ENCODE measurements at regions not wholly inside any gene's neighbourhood (a gene's known extent, or its start where the extent isn't known, plus 50 kb on each side); places are given as distances from the start of the nearest gene placed in this dataset.
"Not testable (repeated sequence)": the region's sequence is repeated elsewhere in the genome, so short reads cannot be mapped to it uniquely, and the experiment has no call there.

GRCh38 chr3:124144035-124144814 is 152.3 kb upstream of the ROPN1 start:
- no peaks in the 10 kb centered on the region for H3K36me3 ChIP-seq (ENCODE audit: control insufficient read depth, insufficient read depth, low read length)
- no peaks in the 10 kb centered on the region for H3K4me1 ChIP-seq (ENCODE audit: control insufficient read depth, insufficient read depth, low read length)
- H3K9ac ChIP-seq (ENCODE audit: low read length) = no peak overlapping the region
- no peak overlapping the region for H3K4me3 ChIP-seq (ENCODE audit: low read length)
- no peaks in the 10 kb centered on the region for H3K9me3 ChIP-seq (ENCODE audit: control insufficient read depth, low read length)
- no peaks in the 10 kb centered on the region for H3K27me3 ChIP-seq (ENCODE audit: control insufficient read depth, insufficient read depth, low read length)

GRCh38 chr3:124147429-124147828 is 155.5 kb upstream of the ROPN1 start:
- no peaks in the 10 kb centered on the region for H3K4me1 ChIP-seq (ENCODE audit: control insufficient read depth, insufficient read depth, low read length)
- no peak overlapping the region for H3K9ac ChIP-seq (ENCODE audit: low read length)
- no peaks in the 10 kb centered on the region for H3K27me3 ChIP-seq (ENCODE audit: control insufficient read depth, insufficient read depth, low read length)
- H3K4me3 ChIP-seq (ENCODE audit: low read length) = no peak overlapping the region
- H3K36me3 ChIP-seq (ENCODE audit: control insufficient read depth, insufficient read depth, low read length) = no peaks in the 10 kb centered on the region
- H3K9me3 ChIP-seq (ENCODE audit: control insufficient read depth, low read length) = no peaks in the 10 kb centered on the region

- H3K4me1 ChIP-seq (ENCODE audit: control insufficient read depth, insufficient read depth, low read length) = no peaks in the 10 kb centered on the region
- no peaks in the 10 kb centered on the region for H3K27me3 ChIP-seq (ENCODE audit: control insufficient read depth, insufficient read depth, low read length)
- no peaks in the 10 kb centered on the region for H3K36me3 ChIP-seq (ENCODE audit: control insufficient read depth, insufficient read depth, low read length)
- no peaks in the 10 kb centered on the region for H3K9me3 ChIP-seq (ENCODE audit: control insufficient read depth, low read length)
- H3K9ac ChIP-seq (ENCODE audit: low read length) = no peak overlapping the region
- no peak overlapping the region for H3K4me3 ChIP-seq (ENCODE audit: low read length)
These were observed 156.0 kb upstream of the ROPN1 start for GRCh38 chr3:124147946-124148345.

- H3K27me3 ChIP-seq (ENCODE audit: control insufficient read depth, insufficient read depth, low read length) = no peaks in the 10 kb centered on the region
- H3K9ac ChIP-seq (ENCODE audit: low read length) = no peak overlapping the region
- no peaks in the 10 kb centered on the region for H3K4me1 ChIP-seq (ENCODE audit: control insufficient read depth, insufficient read depth, low read length)
- no peaks in the 10 kb centered on the region for H3K9me3 ChIP-seq (ENCODE audit: control insufficient read depth, low read length)
- no peak overlapping the region for H3K4me3 ChIP-seq (ENCODE audit: low read length)
- no peaks in the 10 kb centered on the region for H3K36me3 ChIP-seq (ENCODE audit: control insufficient read depth, insufficient read depth, low read length)
These were observed 157.2 kb upstream of the ROPN1 start for GRCh38 chr3:124149081-124149480.

- no peaks in the 10 kb centered on the region for H3K27me3 ChIP-seq (ENCODE audit: control insufficient read depth, insufficient read depth, low read length)
- H3K9ac ChIP-seq (ENCODE audit: low read length) = no peak overlapping the region
- no peaks in the 10 kb centered on the region for H3K36me3 ChIP-seq (ENCODE audit: control insufficient read depth, insufficient read depth, low read length)
- no peak overlapping the region for H3K4me3 ChIP-seq (ENCODE audit: low read length)
- H3K9me3 ChIP-seq (ENCODE audit: control insufficient read depth, low read length) = no peaks in the 10 kb centered on the region
- no peaks in the 10 kb centered on the region for H3K4me1 ChIP-seq (ENCODE audit: control insufficient read depth, insufficient read depth, low read length)
These were observed 157.8 kb upstream of the ROPN1 start for GRCh38 chr3:124149771-124150170.

- H3K4me3 ChIP-seq (ENCODE audit: low read length); H3K9ac ChIP-seq (ENCODE audit: low read length); H3K9me3 ChIP-seq (ENCODE audit: control insufficient read depth, low read length); H3K27me3 ChIP-seq (ENCODE audit: control insufficient read depth, insufficient read depth, low read length); H3K36me3 ChIP-seq (ENCODE audit: control insufficient read depth, insufficient read depth, low read length); H3K4me1 ChIP-seq (ENCODE audit: control insufficient read depth, insufficient read depth, low read length): not testable (repeated sequence)
These were observed 161.0 kb upstream of the ROPN1 start for GRCh38 chr3:124152891-124153290.

GRCh38 chr3:124156866-124157712 is 165.2 kb upstream of the ROPN1 start:
- H3K4me1 ChIP-seq (ENCODE audit: control insufficient read depth, insufficient read depth, low read length) = no peaks in the 10 kb centered on the region
- H3K4me3 ChIP-seq (ENCODE audit: low read length) = no peak overlapping the region
- H3K27me3 ChIP-seq (ENCODE audit: control insufficient read depth, insufficient read depth, low read length) = no peaks in the 10 kb centered on the region
- H3K9ac ChIP-seq (ENCODE audit: low read length) = no peak overlapping the region
- no peaks in the 10 kb centered on the region for H3K9me3 ChIP-seq (ENCODE audit: control insufficient read depth, low read length)
- no peaks in the 10 kb centered on the region for H3K36me3 ChIP-seq (ENCODE audit: control insufficient read depth, insufficient read depth, low read length)

- H3K27me3 ChIP-seq (ENCODE audit: control insufficient read depth, insufficient read depth, low read length) = no peaks in the 10 kb centered on the region
- no peaks in the 10 kb centered on the region for H3K9me3 ChIP-seq (ENCODE audit: control insufficient read depth, low read length)
- H3K36me3 ChIP-seq (ENCODE audit: control insufficient read depth, insufficient read depth, low read length) = no peaks in the 10 kb centered on the region
These were observed 165.8 kb upstream of the ROPN1 start for GRCh38 chr3:124157748-124158147.

GRCh38 chr3:124158168-124158881 is 166.4 kb upstream of the ROPN1 start:
- H3K9me3 ChIP-seq (ENCODE audit: control insufficient read depth, low read length) = no peaks in the 10 kb centered on the region
- no peaks in the 10 kb centered on the region for H3K27me3 ChIP-seq (ENCODE audit: control insufficient read depth, insufficient read depth, low read length)
- no peaks in the 10 kb centered on the region for H3K4me1 ChIP-seq (ENCODE audit: control insufficient read depth, insufficient read depth, low read length)
- no peak overlapping the region for H3K4me3 ChIP-seq (ENCODE audit: low read length)
- no peaks in the 10 kb centered on the region for H3K36me3 ChIP-seq (ENCODE audit: control insufficient read depth, insufficient read depth, low read length)
- H3K9ac ChIP-seq (ENCODE audit: low read length) = no peak overlapping the region

More at GRCh38 chr3:124157748-124158147, 165.8 kb upstream of the ROPN1 start:
- no peak overlapping the region for H3K4me3 ChIP-seq (ENCODE audit: low read length)
- no peak overlapping the region for H3K9ac ChIP-seq (ENCODE audit: low read length)
- no peaks in the 10 kb centered on the region for H3K4me1 ChIP-seq (ENCODE audit: control insufficient read depth, insufficient read depth, low read length)

- Histone ChIP-seq H3K9ac (ENCODE audit: low read length) (no peak overlapping the region), H3K36me3 (ENCODE audit: control insufficient read depth, insufficient read depth, low read length) (no peaks in the 10 kb centered on the region), H3K27me3 (ENCODE audit: control insufficient read depth, insufficient read depth, low read length) (no peaks in the 10 kb centered on the region), H3K4me1 (ENCODE audit: control insufficient read depth, insufficient read depth, low read length) (no peaks in the 10 kb centered on the region), H3K9me3 (ENCODE audit: control insufficient read depth, low read length) (no peaks in the 10 kb centered on the region), H3K4me3 (ENCODE audit: low read length) (no peak overlapping the region)
These were observed 169.5 kb upstream of the ROPN1 start for GRCh38 chr3:124161448-124161847.

- H3K4me3 ChIP-seq (ENCODE audit: low read length) = no peak overlapping the region
- no peaks in the 10 kb centered on the region for H3K4me1 ChIP-seq (ENCODE audit: control insufficient read depth, insufficient read depth, low read length)
- no peaks in the 10 kb centered on the region for H3K27me3 ChIP-seq (ENCODE audit: control insufficient read depth, insufficient read depth, low read length)
- H3K9ac ChIP-seq (ENCODE audit: low read length) = no peak overlapping the region
- no peaks in the 10 kb centered on the region for H3K9me3 ChIP-seq (ENCODE audit: control insufficient read depth, low read length)
- H3K36me3 ChIP-seq (ENCODE audit: control insufficient read depth, insufficient read depth, low read length) = no peaks in the 10 kb centered on the region
These were observed 171.8 kb upstream of the ROPN1 start for GRCh38 chr3:124163689-124164088.

GRCh38 chr3:124168271-124168670 is 176.3 kb upstream of the ROPN1 start:
- no peak overlapping the region for H3K4me3 ChIP-seq (ENCODE audit: low read length)
- H3K9ac ChIP-seq (ENCODE audit: low read length) = no peak overlapping the region
- no peaks in the 10 kb centered on the region for H3K4me1 ChIP-seq (ENCODE audit: control insufficient read depth, insufficient read depth, low read length)
- H3K27me3 ChIP-seq (ENCODE audit: control insufficient read depth, insufficient read depth, low read length) = no peaks in the 10 kb centered on the region
- no peaks in the 10 kb centered on the region for H3K36me3 ChIP-seq (ENCODE audit: control insufficient read depth, insufficient read depth, low read length)
- no peaks in the 10 kb centered on the region for H3K9me3 ChIP-seq (ENCODE audit: control insufficient read depth, low read length)

Measured in mucosa of stomach (tissue), 1 donor.